ENCODE measurements at regions not wholly inside any gene's neighbourhood (a gene's known extent, or its start where the extent isn't known, plus 50 kb on each side); places are given as distances from the start of the nearest gene placed in this dataset.

GRCh38 chr20:53691060-53691810 is 97.6 kb upstream of the ZNF217 start:
- ATAC-seq (no peak), DNase-seq (no peak)
- no peak overlapping the region for H3K27ac ChIP-seq
- TF ChIP-seq POLR2A (IDR thresholded peaks at IDR 0.05) (no peak), CTCF (IDR thresholded peaks at IDR 0.05) (no peak)
- H3K27me3 ChIP-seq, result no peaks in the 10 kb centered on the region
- no peaks in the 10 kb centered on the region for H3K9me3 ChIP-seq
- H3K4me1 ChIP-seq, result no peaks in the 10 kb centered on the region
- intact Hi-C loops (cut with DNase I), result no loop called here
- no peak overlapping the region for H3K4me3 ChIP-seq
- 81% methylated on average over 10 of the region's 10 CpGs for WGBS (ENCODE audit: insufficient coverage, low coverage, low lambda C conversion rate, missing lambda C conversion rate)
- no peaks in the 10 kb centered on the region for H3K36me3 ChIP-seq

GRCh38 chr20:53688085-53688484 is 94.4 kb upstream of the ZNF217 start:
- no peak for ATAC-seq
- H3K27ac ChIP-seq, result no peak overlapping the region
- no peaks in the 10 kb centered on the region for H3K9me3 ChIP-seq
- no peaks in the 10 kb centered on the region for H3K27me3 ChIP-seq
- no peak for DNase-seq
- no peaks in the 10 kb centered on the region for H3K36me3 ChIP-seq
- intact Hi-C loops (cut with DNase I), result no loop called here
- H3K4me3 ChIP-seq, result no peak overlapping the region
- TF ChIP-seq CTCF (IDR thresholded peaks at IDR 0.05) (no peak), POLR2A (IDR thresholded peaks at IDR 0.05) (no peak)
- H3K4me1 ChIP-seq, result no peaks in the 10 kb centered on the region
- 78% methylated on average over 1 of the region's 1 CpG for WGBS (ENCODE audit: insufficient coverage, low coverage, low lambda C conversion rate, missing lambda C conversion rate)

GRCh38 chr20:53685070-53685595 is 91.5 kb upstream of the ZNF217 start:
- intact Hi-C loops (cut with DNase I), result no loop called here
- Histone ChIP-seq H3K27me3 (no peaks in the 10 kb centered on the region), H3K4me3 (no peak overlapping the region), H3K4me1 (peaks cover 0 to under 1% (median 0%) of the 10 kb centered on the region in 4 donors), H3K27ac (no peak overlapping the region), H3K36me3 (no peaks in the 10 kb centered on the region), H3K9me3 (no peaks in the 10 kb centered on the region)
- TF ChIP-seq CTCF (IDR thresholded peaks at IDR 0.05) (no peak), POLR2A (IDR thresholded peaks at IDR 0.05) (no peak)
- DNase-seq, result no peak
- no peak for ATAC-seq
- 93% methylated on average over 3 of the region's 8 CpGs for WGBS (ENCODE audit: insufficient coverage, low coverage, low lambda C conversion rate, missing lambda C conversion rate)

GRCh38 chr20:53683506-53683905 is 89.9 kb upstream of the ZNF217 start:
- intact Hi-C loops (cut with DNase I), result no loop called here
- H3K4me1 ChIP-seq, result peaks cover 0 to 17% (median 6%) of the 10 kb centered on the region in 4 donors
- no peak overlapping the region for H3K4me3 ChIP-seq
- DNase-seq, result no peak
- H3K27me3 ChIP-seq, result no peaks in the 10 kb centered on the region
- no peaks in the 10 kb centered on the region for H3K9me3 ChIP-seq
- H3K27ac ChIP-seq, result no peak overlapping the region
- 93% methylated on average over 3 of the region's 3 CpGs for WGBS (ENCODE audit: insufficient coverage, low coverage, low lambda C conversion rate, missing lambda C conversion rate)
- no peak for TF ChIP-seq CTCF (IDR thresholded peaks at IDR 0.05)
- no peak for TF ChIP-seq POLR2A (IDR thresholded peaks at IDR 0.05)
- ATAC-seq, result no peak
- no peaks in the 10 kb centered on the region for H3K36me3 ChIP-seq

All from right lobe of liver (tissue), 6 donors.